GM18867 (cell line): ENCODE measurements at regions not wholly inside any gene's neighbourhood (a gene's known extent, or its start where the extent isn't known, plus 50 kb on each side); places are given as distances from the start of the nearest gene placed in this dataset.
"Not testable (repeated sequence)": the region's sequence is repeated elsewhere in the genome, so short reads cannot be mapped to it uniquely, and the experiment has no call there.

ENCODE experiments used
- ATAC-seq: cut with Tn5 transposase; IDR thresholded peaks from one replicate; pipeline ENCODE4 v1.9.1; 2021; ENCODE audit warnings: mild to moderate bottlenecking, moderate library complexity; ENCODE audit not compliant: unreplicated experiment

GRCh38 chr1:157369808-157370521 is 182.3 kb downstream of the FCRL5 start:
- ATAC-seq: peak; percentile 40

GRCh38 chr1:157368941-157369340 is 183.4 kb downstream of the FCRL5 start:
- ATAC-seq: not testable (repeated sequence)

GRCh38 chr1:157368363-157368762 is 184.0 kb downstream of the FCRL5 start:
- no peak for ATAC-seq

- no peak for ATAC-seq
These were observed 184.4 kb downstream of the FCRL5 start for GRCh38 chr1:157367870-157368269.

GRCh38 chr1:157367091-157367739 is 185.1 kb downstream of the FCRL5 start:
- ATAC-seq: no peak

GRCh38 chr1:157364612-157365011 is 187.7 kb downstream of the FCRL5 start:
- no peak for ATAC-seq

GRCh38 chr1:157363660-157364140 is 188.6 kb downstream of the FCRL5 start:
- ATAC-seq: peak; percentile 89

- ATAC-seq: no peak
These were observed 192.3 kb downstream of the FCRL5 start for GRCh38 chr1:157360023-157360390.

- no peak for ATAC-seq
These were observed 192.8 kb downstream of the FCRL5 start for GRCh38 chr1:157359314-157360022.

- no peak for ATAC-seq
These were observed 195.2 kb downstream of the FCRL5 start for GRCh38 chr1:157357111-157357510.

- no peak for ATAC-seq
These were observed 195.7 kb downstream of the FCRL5 start for GRCh38 chr1:157356601-157357000.

GRCh38 chr1:157353546-157353945 is 198.8 kb downstream of the FCRL5 start:
- ATAC-seq: no peak

GRCh38 chr1:157352817-157353408 is 199.4 kb downstream of the FCRL5 start:
- ATAC-seq: no peak

GRCh38 chr1:157352216-157352615 is 200.1 kb downstream of the FCRL5 start:
- no peak for ATAC-seq

GRCh38 chr1:157351800-157352199 is 200.5 kb downstream of the FCRL5 start:
- ATAC-seq: not testable (repeated sequence)

- no peak for ATAC-seq
These were observed 203.5 kb downstream of the FCRL5 start for GRCh38 chr1:157348538-157349480.

- ATAC-seq: no peak
These were observed 204.8 kb downstream of the FCRL5 start for GRCh38 chr1:157347506-157347905.

- not testable (repeated sequence) for ATAC-seq
These were observed 199.6 kb upstream of the ETV3 start for GRCh38 chr1:157337785-157338184.

GRCh38 chr1:157335056-157335455 is 196.9 kb upstream of the ETV3 start:
- no peak for ATAC-seq

- no peak for ATAC-seq
These were observed 195.8 kb upstream of the ETV3 start for GRCh38 chr1:157334041-157334440.
